ENCODE measurements at regions not wholly inside any gene's neighbourhood (a gene's known extent, or its start where the extent isn't known, plus 50 kb on each side); places are given as distances from the start of the nearest gene placed in this dataset.

DNA sequence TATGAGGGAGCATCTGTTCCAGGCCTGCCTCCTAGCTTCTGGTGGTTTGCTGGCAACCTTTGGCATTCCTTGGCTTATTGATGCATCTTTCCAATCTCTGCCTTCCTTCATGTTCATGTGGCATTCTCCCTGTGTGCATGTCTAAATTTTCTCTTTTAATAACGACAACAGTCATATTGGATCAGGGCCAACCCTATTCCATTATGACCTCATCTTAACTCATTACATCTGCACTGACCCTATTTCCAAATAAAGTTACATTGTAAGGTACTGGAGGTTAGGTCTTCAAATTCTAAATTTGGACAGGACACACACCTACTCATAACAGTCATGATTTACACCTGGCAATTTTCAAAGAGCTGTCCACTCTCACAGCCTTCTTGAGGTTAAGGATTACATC is 117.2 kb upstream of the FGGY start:
- no peak for DNase-seq
- Histone ChIP-seq H3K27me3 (ENCODE audit: insufficient read depth, low read depth, severe bottlenecking) (no peaks in the 10 kb centered on the region), H3K4me3 (ENCODE audit: low read depth, low read length) (no peak overlapping the region), H3K36me3 (no peaks in the 10 kb centered on the region), H3K9me3 (ENCODE audit: severe bottlenecking) (no peaks in the 10 kb centered on the region), H3K27ac (no peak overlapping the region)
- TF ChIP-seq, protein P1, sequence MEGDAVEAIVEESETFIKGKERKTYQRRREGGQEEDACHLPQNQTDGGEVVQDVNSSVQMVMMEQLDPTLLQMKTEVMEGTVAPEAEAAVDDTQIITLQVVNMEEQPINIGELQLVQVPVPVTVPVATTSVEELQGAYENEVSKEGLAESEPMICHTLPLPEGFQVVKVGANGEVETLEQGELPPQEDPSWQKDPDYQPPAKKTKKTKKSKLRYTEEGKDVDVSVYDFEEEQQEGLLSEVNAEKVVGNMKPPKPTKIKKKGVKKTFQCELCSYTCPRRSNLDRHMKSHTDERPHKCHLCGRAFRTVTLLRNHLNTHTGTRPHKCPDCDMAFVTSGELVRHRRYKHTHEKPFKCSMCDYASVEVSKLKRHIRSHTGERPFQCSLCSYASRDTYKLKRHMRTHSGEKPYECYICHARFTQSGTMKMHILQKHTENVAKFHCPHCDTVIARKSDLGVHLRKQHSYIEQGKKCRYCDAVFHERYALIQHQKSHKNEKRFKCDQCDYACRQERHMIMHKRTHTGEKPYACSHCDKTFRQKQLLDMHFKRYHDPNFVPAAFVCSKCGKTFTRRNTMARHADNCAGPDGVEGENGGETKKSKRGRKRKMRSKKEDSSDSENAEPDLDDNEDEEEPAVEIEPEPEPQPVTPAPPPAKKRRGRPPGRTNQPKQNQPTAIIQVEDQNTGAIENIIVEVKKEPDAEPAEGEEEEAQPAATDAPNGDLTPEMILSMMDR (IDR thresholded peaks at IDR 0.05; ENCODE audit: low read depth, low read length), result no peak

DNA sequence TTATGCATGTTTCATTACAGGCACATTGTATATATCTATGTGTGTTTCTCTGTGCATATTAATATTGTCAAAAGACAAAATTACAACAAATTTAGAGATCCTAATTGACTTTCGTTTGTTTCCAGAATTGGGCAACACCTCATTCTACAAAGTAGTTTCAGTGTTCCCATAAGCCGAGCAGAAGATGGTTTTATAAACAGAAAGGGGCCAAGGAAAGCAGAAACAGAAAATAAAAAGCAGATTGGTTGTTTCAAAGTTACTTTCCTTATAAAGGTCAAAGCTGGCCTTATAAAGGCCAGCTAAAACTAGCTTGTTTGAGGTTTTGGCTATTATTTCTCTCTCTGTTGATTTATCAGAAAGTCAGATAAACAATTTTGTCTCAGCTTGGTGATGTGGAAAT is 116.2 kb upstream of the FGGY start:
- TF ChIP-seq, protein P1 (IDR thresholded peaks at IDR 0.05; ENCODE audit: low read depth, low read length), result no peak
- Histone ChIP-seq H3K4me3 (ENCODE audit: low read depth, low read length) (no peak overlapping the region), H3K27me3 (ENCODE audit: insufficient read depth, low read depth, severe bottlenecking) (no peaks in the 10 kb centered on the region), H3K36me3 (no peaks in the 10 kb centered on the region), H3K27ac (no peak overlapping the region), H3K9me3 (ENCODE audit: severe bottlenecking) (no peaks in the 10 kb centered on the region)
- DNase-seq, result no peak

DNA sequence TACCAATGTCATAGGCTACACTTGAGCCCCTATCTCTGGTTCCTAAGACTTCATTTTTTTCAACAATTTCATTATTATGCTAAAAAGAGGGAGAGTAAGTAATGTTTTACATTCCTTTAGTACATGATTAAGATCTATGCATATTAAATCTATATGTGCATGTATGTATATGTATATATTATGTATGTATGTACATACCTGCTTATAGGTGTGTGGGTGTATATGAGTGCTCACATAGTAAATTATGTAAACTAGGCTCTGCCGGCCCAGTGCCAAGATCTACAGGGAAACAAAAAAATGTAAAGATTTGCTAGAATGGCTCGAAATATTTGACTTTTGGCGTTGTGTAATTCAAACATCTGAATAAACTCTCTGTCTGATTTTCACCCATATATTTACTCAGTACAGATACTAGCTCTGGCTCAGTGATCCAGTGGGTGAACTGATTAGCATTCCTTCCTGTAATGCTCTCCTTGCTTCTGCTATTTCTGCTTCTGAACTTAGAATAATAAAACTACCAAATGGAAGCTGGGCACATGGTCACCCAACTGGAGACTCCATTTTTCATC is 113.1 kb upstream of the FGGY start:
- DNase-seq, result no peak
- TF ChIP-seq, protein P1 (IDR thresholded peaks at IDR 0.05; ENCODE audit: low read depth, low read length), result no peak
- Histone ChIP-seq H3K36me3 (no peaks in the 10 kb centered on the region), H3K27ac (no peak overlapping the region), H3K27me3 (ENCODE audit: insufficient read depth, low read depth, severe bottlenecking) (no peaks in the 10 kb centered on the region), H3K4me3 (ENCODE audit: low read depth, low read length) (no peak overlapping the region), H3K9me3 (ENCODE audit: severe bottlenecking) (no peaks in the 10 kb centered on the region)

DNA sequence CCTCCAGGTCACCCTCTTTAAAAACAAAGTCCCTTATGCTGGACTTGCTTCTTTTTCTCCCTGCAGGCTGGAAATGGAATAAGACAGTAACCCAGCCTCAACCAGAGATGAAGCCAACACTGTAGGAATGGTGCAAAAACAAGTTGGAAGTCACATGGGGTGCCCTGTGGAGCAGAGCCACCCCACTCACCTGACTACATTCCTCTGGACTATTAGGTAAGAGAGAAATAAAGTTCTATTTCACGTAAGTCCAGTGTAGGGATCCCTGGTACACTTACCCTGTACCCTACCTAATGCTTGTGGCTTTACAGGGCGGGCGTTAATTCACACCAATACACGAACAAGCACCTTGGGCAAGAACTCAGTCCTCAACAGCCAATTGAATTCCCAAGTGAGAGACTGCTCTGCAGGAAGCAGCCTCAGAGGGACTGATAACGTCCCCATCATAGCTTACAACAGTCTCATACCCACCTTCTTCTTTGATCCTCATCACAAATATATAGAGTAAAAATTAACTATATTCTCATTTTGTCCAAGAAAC is 112.5 kb upstream of the FGGY start:
- Histone ChIP-seq H3K4me3 (ENCODE audit: low read depth, low read length) (no peak overlapping the region), H3K27ac (no peak overlapping the region), H3K9me3 (ENCODE audit: severe bottlenecking) (no peaks in the 10 kb centered on the region), H3K27me3 (ENCODE audit: insufficient read depth, low read depth, severe bottlenecking) (no peaks in the 10 kb centered on the region), H3K36me3 (no peaks in the 10 kb centered on the region)
- TF ChIP-seq, protein P1 (IDR thresholded peaks at IDR 0.05; ENCODE audit: low read depth, low read length), result no peak
- DNase-seq, result no peak

DNA sequence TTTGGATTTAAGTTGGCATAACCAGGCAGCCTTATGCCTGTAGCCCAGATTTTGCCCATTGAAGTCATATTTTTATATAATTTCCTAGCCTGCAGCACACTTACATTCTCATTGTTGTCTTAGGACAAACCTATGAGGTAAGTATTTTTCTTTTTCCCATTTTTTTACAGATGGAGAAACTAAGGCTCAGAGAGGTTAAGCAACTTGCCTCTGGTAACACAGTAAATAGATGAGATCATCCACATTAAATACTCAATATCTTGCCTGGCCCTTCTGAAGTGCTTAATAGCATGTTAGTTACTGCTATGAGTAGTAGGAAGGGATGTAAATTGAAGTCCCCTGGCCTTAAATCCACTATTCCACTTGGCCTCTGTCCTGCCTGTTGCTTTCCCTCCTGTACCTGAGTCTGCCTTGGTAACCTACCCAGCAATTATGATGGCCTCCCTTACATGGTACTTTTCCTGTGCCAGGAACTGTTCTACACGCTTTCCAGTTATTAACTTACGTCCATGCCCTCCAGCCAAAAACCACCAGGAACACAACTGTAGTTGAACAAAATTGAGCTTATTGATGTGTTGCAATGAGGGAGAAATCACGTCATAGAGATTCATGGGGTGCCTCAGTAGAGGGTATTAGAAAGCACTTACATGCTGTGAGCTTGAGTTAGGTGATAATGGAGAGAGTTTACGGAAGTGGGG is 111.6 kb upstream of the FGGY start:
- TF ChIP-seq, protein P1 (IDR thresholded peaks at IDR 0.05; ENCODE audit: low read depth, low read length), result no peak
- DNase-seq, result no peak
- H3K9me3 ChIP-seq (ENCODE audit: severe bottlenecking), result no peaks in the 10 kb centered on the region

More for the DNA sequence above, 111.6 kb upstream of the FGGY start:
- Histone ChIP-seq H3K36me3 (no peaks in the 10 kb centered on the region), H3K4me3 (ENCODE audit: low read depth, low read length) (no peak overlapping the region), H3K27ac (no peak overlapping the region), H3K27me3 (ENCODE audit: insufficient read depth, low read depth, severe bottlenecking) (no peaks in the 10 kb centered on the region)
